HG02798 (cell line): ENCODE measurements at regions not wholly inside any gene's neighbourhood (a gene's known extent, or its start where the extent isn't known, plus 50 kb on each side); places are given as distances from the start of the nearest gene placed in this dataset.
"Not testable (repeated sequence)": the region's sequence is repeated elsewhere in the genome, so short reads cannot be mapped to it uniquely, and the experiment has no call there.

Experiments
- ATAC-seq: cut with Tn5 transposase; IDR thresholded peaks from one replicate; pipeline ENCODE4 v1.9.1; 2021; ENCODE audit warnings: mild to moderate bottlenecking; ENCODE audit not compliant: unreplicated experiment, poor library complexity

DNA sequence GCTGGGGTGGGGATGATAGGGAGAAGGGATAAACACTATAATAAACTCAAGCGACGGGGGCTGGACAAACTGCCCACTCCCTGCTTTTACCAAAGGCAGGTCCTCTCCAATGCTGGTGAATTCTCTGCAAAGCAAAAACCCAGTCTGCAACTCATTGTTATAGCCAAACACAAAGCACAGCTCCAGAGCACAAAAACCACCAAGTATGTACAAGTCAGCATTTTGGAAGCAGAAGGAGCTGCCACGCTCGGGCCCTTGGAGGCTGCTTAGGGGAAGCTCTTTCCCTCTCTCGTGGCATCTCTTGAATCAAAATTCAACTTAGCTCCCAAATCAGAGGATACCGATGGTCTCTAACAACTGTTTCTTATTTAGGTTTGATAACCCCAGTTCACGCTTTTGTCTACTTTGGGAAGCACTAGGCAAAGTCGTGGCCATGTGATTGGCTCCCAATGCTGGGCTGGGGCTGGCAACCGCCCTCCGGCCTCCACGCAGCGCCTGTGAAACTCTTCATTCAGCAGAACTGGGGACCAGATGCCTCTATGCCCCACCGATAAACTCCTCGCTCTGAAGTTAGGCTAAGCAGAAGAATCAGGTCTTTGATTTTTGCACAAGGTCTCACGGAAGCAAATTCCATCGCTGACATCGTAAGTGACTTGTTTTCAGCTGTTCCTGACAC lies 158.5 kb upstream of the FOXN3 start:
- no peak for ATAC-seq

DNA sequence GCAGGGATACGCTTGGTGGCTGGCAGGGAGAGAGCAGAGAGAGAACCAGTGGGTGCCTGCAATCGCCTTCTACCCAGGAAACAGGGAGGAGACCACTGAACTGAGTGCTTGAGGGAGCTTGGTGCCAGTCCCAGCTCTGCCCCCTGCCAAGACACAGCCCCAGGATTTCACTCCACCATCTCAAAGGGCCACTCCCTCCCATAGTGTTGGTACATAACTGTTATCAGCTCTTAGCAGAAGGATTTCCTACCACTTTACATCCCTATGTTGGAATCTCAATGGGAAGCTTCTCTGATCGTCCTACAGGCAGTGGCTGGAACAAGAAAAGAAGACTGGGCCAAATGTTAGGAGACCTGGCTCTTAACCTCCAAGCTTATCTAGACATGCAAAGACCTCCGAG lies 157.4 kb upstream of the FOXN3 start:
- ATAC-seq = no peak

DNA sequence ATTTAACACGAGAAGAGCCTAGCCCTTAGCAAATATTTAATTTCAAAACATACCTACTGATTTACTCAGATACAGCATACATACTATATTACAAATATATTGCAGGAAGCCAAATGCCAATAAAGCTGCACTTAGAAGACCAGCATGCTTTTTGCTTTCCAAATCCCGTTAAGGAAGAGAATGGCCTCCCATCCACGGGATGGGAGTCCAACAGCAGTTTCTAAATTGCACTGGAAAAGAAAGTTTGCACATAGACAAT lies 156.3 kb upstream of the FOXN3 start:
- ATAC-seq = no peak

DNA sequence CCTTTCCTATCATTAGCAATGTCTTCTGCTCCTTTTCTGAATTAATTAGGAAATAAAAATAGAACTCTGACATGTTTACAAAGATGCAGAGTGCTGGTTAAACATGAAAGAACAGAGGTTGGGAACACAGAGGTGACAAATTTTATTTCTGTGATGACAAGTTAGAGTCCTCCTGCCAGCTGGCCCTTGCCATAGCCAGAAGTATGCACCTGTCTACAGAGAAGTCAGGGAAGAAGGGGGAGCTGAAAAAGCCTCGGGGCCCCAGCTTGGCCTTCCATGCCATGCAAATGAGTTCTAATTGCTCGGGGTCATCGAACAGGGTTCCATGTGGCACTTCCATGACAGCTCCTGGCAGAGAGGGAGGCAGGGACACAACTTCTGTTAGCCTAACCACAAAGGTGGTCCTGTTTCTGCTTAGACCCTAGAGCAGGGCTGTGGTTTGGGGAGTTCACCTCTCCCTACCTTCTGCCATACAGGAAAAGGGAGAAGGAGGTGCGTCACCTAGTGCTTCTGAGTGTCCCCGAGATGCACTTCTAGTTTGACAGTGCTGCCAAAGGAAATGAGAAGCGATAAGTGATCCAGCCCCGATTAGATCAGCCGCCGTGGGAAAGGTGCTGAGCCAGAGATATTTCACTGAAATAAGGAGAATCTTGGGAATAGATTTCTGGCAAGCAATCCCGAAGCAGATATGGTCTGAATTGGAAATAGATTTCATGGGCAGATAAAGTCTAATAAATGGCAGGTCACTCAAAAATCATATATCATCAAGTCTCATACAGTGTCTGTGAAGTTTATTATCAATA lies 155.8 kb upstream of the FOXN3 start:
- ATAC-seq = no peak

DNA sequence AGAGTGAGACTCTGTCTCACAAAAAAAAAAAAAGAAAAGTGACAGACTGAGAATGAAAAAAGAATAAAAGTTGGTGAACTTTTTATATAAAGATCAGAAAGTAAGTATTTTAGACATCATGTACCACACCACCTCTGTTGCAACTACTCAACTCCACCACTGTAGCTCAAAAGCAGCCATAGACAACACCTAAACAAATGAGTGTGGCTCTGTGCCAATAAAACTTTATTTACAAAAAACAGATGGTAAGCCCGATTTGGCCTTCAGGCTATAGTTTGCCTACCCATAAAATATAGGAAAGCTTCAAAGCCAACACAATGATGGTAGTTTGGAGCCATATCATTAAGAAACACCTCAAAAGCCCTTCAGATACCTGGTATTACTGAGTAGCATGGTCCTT lies 154.5 kb upstream of the FOXN3 start:
- no peak for ATAC-seq

DNA sequence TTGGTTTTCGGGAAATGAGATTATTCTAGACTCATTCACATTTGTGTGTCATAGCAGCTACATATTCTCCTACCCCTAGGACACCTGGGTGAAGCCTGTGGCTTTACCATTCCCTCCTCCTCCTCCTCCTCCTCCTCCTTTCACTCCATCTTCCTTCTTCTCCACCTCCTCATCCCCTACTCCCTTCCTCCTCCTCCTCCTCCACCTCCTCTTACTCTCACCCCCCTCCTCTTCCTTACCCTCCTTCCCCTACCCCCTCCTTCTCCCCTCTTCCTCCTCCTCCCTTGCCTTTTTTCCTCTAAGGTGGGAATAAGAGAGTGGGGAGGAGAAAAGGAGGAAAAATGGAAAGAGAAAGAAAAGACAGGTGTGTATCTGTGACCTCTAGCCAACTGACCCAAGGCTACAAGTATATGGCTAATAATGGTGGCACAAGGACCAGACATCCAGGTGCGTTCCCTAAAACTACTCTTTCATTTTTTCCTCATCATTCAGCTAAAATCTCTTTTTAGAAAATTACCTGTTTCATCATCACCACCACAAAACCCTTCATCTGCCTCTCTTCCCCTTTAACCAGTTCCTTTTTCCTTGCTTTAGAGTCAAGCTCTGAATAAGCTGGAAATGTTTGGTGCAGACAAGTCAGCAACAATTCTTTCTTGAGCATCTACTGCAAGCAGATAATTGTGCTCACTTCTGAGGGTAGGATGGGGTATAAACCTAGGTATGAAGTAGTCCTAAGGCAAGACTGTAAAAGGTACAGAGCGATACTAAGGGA lies 149.8 kb upstream of the FOXN3 start:
- no peak for ATAC-seq

DNA sequence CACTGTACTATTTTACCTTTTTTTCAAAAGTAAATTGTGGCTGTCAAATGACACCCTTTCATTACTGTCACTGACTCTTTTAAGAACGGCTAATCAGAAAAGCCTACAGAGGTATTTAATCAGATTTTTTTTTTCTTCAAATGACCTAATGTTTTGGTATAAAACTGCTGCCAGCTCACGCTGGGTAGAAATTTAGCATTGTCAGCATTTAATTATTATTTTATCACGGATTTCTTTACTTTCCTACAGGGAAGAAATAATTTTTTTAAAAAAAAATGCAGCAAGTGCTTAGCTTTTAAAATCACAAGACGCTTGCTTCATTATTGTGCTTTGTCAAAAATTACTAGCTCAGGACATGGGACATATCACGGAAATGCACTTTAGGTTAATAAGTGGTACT lies 149.1 kb upstream of the FOXN3 start:
- ATAC-seq = no peak

DNA sequence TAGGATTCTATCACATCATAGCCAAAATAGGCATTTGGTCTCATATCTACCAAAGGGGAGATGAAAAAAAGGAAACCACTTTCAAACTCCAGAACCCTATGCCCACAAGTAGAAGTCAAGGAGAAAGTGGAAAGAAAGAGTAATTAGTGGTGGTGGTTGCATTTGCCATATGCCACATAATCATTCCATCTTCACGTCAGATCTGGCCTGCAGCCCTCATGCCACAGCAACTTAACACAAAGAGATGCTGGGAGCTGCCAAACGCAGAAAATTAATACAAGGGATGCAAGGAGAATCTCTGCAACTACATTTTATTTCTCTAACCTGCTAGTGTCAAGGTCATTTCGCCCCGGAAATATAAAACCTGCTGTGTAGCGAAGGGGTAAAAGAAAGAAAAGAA lies 148.6 kb upstream of the FOXN3 start:
- no peak for ATAC-seq

DNA sequence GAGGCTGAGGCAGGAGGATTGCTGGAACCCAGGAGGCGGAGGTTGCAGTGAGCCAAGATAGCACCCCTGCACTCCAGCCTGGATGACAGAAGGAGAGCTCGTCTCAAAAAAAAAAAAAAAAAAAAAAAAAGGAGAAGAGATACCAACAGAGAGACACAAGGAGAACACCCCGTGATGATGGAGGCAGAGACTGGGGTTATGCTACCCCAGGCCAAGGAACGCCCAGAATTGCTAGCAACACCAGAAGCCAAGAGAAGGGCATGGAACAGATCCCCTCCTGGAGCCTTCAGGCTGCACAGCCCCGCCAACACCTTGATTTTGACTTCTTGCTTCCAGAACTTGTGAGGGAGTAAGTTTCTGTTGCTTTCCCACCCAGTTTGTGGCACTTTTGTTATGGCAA lies 148.0 kb upstream of the FOXN3 start:
- no peak for ATAC-seq

DNA sequence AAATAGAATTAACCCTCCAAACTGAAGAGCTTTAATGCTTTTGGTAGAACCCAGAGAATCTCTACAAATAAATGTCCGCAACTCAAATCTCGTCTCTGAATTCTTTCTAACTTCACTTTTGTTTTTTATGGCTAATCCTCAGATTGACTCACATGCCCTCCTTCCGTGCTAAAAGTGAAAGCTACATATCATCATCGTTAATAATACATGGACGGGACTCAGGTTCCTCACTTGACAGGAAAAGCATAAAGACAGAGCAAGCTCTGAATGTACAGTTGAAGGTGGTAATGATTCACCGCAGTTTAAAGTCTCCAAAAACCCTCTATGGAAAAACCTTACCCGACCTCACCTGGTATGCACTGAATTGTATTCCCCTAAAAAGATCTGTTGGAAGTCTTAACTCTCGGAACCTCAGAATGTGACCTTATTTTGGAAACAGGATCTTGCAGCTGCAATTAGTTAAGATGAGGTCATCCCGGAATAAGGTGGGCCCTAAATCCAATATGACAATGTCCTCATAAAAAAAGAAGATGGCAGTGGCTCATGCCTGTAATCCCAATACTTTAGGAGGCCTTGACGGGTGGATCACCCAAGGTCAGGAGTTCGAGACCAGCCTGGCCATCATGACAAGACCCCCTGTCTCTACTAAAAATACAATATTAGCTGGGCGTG lies 147.4 kb upstream of the FOXN3 start:
- ATAC-seq = no peak

DNA sequence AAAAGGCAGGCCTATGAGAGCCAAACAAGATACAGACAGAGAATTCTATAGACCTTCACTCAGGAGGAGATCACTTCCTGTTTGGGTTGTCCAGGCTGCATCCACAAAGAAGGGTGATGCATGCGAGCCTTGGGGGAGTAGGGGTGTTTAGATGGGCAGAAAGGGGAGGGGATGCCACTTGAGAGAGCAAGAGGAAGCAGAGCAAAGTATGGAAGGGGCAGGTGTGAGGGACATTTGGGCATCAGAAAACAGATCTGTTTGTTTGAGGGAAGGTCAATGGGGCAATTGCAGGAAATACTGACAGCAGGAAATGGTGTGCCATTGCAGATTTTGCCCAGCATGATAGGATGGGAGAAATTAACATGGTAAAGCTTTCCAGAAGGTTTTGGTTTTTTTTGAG lies 146.4 kb upstream of the FOXN3 start:
- ATAC-seq = no peak

DNA sequence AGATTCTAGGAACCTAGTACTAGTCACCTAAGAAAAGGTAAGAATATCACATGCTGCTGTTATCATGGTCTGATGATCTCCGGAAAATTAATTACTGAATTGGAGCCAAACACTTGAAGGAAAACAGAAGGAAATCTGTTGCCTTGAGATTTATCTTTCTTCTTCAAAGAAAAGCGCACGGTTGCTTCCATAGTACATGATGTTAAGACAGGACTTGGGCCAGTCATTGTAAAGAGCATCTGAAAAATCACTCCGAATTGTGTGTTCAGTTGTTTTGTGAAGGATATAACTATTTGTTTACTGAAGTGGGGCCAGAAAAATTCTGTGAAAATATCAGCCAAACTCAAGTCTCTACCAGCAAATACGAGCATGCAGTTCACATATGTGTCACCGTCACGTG lies 134.9 kb upstream of the FOXN3 start:
- no peak for ATAC-seq

DNA sequence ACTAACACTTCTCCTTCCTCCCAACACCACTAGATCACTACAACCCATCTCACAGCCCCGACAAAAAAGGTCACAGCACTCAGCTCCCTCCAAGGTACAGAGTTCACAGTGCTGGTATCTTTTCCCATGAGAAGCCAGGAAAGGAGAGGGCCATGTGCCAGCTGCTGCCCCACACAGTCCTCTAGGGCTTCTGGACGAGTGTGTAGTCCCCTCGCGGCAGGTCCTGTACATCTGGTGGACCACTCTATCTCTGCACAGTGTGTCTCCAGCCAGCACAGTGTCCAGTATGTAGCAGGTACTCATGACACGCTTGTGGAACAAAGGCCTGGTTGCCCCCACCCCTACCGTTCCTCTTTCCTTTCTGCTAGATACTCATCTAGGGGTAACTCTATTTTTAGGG lies 134.4 kb upstream of the FOXN3 start:
- no peak for ATAC-seq

DNA sequence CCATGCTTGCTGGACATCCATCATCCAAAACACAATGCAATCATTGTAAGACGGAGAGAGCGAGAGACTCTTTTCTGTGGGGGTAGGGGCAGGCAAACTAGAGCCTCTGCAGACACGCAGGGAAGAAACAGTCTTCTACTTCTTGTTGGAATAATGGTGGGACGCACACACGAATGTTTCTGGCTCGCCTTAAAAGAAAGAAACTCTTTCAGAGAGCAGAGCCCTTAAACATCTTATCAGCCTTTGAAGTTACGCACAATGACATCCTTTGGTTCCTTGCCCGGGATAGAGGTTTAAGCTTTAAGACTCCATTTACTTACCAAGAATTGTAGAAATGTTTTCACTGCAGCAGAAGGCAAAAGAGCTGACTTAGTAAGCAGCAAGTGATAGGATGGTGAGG lies 133.8 kb upstream of the FOXN3 start:
- no peak for ATAC-seq

DNA sequence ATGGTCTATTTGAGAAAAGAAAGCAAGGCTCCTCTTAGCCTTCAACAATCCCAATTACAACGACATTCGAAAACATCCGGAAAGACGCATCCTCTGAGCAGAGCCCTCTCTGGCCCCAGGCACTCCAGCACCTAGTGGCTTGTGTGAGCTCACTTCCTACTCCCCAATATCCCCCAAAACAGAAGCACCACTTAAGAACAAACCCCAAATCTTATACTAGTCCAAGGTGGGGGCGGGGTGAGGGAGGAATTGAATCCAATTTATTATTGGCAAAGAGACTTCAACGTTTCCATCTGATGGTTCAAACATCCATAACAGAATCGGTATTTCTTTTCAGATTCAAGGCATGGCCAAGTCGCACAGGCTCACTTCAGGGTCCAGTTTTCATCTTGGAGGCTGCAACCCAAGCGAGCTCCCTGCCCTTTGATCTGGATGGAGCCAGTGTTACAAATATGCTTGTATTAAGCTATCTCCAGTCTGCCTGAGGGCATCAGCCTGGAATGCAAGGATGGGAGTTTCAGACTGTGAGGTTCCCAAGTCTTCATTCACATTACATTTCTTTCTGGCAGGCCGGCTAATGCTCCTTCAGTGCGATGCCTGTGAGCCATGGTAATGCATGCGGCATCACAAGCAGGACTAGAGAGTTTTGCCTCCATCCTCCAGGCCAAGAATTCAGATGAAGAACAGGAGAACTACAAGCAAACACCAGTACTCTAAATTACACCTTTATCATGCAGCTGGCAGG lies 132.5 kb upstream of the FOXN3 start:
- no peak for ATAC-seq

DNA sequence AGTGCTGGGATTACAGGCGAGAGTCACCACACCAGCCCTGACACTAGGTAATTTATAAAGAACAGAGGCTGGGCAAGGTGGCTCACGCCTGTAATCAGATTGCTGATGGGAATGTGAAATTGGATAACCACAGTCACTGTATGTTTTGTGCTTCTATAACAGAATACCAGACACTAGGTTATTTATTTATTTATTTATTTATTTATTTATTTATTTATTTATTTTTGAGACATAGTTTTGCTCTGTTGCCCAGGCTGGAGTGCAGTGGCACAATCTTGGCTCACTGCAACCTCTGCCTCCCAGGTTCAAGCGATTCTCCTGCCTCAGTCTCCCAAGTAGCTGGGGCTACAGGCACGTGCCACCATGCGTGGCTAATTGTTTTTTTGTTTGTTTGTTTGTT lies 130.0 kb upstream of the FOXN3 start:
- not testable (repeated sequence) for ATAC-seq

DNA sequence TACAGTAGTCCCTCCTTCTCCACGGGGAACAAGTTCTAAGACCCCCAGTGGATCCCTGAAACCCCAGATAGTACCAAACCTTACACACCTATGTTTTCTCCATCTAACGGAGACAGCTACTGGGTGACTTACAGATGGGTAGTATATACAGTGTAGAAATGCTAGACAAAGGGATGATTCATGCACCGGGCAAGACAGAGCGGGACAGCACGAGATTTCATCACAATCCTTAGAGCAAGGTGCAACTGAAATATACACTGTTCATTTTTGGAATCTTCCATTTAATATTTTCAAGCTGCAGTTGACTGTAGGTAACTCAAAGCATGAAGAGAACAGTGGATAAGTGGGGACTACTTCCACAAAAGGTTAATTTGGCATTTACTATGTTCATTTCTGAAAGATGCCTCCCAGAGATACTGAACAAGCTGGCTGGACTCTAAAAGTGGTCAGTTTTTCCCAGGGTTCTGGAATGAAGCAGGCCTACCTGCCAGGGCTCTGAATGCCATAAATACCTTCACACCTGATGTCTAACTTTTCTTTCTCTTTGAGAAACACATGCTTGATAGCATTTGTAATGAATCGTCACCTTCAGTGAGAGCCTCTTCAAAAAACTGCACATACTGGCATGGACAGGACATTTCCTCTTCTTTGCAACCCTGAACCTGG lies 127.7 kb upstream of the FOXN3 start:
- ATAC-seq = no peak

DNA sequence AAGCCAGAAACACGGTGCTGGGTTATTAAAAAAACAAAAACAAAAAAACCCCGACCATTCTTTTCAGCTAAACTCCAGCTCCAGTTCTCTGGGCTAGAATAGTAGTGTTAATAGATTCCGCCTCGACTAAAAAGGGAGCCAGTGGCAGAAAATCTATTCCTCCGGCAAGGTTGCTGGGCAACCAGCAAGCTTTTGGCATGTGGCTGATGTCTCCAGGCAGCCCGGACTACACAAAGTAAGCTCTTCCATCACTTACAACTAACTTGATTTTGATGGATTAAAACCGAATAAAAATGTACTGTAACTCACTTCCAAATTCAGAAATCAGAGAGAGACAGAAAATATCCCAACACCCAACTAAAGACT lies 126.4 kb upstream of the FOXN3 start:
- ATAC-seq = no peak

DNA sequence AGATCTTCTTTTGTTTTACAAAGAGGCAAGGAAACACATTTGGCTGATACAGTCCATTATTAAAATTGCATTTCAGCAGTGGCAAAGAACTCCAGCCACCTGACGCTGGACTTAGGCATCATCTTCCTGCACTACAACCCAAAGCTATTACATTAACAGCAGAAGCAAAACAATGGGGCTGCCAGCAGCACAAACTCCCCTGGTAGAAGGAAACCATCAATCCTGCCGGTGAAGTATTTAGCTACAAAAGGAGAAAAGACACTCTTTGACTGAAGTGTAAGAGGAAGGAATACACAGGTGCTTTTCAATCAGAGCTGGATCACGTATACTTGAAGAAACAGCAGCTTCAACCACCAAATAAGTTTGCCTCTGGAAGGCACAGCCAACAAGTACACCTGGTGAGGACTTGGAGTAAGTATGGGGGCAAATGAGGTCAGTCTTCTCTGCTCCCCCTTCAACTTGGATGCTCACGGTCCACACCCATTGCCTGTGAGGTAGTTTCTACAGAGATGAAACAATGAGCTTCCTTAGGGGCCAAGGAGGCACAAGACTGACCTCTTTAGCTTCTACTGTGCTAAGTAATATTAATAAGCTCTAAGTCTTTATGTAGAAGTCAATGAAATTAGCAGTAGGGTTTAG lies 125.9 kb upstream of the FOXN3 start:
- no peak for ATAC-seq
